T1000 (cell line): ENCODE measurements at regions not wholly inside any gene's neighbourhood (a gene's known extent, or its start where the extent isn't known, plus 50 kb on each side); places are given as distances from the start of the nearest gene placed in this dataset.
A peak's percentile ranks its signal among the peaks of the same experiment; 100 is the strongest.

Source experiments
- DNase-seq: peaks from one replicate; lab custom pipeline; 2025; ENCODE audit warnings: mixed read lengths; lab: John Stamatoyannopoulos, UW

DNA sequence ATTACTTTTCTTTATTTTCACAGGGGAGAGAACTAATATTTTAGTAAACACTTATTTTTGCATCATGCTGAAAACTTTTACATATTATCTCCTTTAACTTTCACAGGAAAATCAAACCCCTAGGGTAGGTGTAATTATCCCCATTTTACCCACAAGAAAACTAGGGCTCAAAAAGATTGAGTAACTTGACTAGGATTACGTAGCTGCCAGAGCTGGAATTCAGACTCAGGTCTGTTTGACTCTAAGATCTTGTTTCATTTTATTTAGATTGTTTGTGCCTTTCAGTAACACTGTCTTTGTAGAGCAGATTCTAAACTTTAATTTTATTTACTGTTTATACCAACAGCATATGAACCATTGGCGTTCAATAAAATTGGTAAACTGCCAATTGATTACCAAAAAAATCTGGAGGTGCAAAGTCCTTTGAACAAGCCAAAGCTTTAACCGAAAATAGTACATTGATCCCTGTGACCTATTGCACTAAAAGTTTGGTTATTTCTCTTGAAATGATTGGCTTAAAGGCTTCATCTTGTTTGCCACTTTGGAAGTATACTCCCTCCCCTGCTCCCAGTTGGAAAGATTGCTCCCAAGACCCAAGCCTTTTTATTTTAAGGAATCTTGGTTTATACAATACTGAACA lies 71.0 kb upstream of the WDR26 start:
- DNase-seq: no peak

DNA sequence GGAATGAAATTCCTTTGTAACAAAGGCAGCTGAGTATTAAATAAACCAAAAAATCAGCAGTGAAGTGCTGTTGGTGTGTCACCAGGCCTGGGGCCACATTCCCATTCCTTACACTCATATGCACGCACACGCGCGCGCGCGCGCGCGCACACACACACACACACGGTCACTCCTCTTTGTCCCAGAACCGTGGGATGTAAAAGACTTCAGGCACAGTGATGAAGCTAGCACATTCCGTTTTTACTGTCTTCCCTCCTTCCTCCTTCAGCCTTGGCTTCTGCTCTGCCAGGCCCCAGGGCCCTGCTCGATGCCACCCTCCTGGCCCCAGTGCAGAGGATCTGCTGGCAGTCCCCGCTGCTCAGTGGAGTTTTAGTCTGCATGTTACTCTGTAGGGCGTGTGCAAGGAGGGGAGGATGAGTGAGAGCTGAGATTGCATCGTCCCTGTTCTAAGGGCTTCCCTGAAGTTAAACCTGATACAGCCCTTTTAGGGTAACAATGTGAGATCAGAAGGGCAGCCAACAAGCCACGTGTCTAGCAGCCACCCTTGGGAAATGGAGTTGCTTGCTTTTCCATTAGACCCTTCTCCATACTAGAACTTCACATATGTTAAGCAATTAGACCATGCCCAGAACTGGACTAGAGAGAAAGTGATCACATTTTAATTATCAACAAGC lies 71.7 kb upstream of the WDR26 start:
- DNase-seq: no peak

DNA sequence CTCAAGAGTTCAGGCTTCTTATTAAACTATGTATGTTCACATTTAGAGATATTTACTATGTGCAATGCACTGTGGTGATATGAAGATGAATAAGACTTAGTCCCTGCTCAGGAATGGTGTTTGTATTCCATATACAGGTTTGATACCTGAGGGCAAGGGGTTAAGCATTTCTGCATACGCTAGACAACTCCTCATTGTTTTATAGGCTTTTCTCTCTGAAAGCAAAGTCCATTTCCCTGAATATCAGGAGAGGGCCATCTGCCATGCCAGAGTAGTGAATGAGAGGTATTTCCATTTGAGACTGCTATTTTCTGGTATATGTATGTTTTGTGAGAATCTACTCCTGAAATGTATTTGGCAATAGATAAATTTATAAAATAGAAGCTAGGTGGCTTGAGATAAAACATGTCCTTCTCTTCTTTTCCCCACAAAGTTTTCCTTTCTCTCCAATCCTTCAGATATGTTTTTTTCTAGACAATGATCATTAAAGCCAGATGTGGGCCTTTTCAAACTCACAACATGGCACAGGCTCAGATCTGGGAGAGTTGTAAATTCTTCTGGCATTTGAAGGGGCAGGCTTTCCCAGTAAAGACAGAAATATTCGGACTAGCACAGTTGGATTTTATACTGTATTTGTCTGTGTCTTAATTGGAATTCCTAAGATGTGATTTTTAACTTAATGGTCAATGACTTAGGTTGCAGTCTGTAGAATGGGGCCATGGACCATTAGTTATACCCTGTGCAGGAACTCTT lies 73.3 kb upstream of the WDR26 start:
- no peak for DNase-seq

DNA sequence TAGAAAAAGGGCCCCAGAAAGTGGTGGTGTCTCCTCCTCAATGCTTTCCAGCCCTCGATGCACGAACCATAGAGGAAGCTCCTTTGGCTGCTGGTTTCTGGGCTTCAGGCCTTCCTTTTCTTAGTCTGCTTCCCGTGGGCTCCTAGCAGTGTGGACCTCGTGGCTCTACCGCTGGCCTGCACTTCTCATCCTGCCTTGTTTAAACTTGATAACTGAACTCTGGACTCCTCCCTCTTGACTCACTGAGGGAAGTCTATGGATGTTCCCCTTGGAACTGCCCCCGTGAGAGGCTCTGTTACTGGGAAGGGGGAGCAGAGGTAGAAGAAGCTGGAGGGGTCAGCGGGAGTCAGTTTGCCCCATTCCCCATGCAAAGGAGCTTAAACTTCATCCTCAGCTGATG lies 75.3 kb upstream of the WDR26 start:
- DNase-seq: no peak

DNA sequence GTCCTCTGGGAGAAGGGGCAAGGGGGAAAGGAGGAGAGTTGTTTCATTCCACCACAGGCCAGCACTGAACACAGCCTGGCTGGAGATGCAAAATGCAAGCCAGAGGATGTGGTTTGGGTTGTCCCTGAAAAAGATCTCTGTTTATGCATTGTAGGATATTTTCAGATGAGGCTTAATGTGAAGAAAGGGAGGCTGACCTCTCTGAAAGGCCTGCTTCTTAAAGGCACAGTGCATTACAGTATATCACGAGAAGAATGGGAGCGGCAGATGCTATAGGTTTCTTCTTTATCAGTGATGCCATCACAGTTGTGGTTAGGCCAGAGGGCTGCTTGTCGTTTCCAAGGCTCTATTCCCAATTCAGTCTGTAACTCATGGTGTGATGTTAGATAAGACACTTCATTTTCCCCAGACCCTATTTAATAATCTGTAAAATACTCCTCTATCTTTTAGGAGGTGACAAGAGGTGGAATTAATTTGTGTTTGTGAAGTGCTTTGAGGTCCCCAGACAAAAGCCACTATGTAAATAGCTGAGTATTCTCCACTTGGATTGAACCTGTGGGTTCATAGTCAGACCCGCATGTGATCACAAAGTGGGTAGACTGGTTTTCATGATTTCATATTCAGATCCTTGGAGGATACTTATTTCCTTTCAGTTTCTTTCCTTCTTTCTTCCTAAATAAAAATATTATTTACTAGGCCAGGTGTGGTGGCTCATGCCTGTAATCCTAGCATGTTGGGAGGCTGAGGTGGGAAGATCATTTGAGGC lies 76.5 kb upstream of the WDR26 start:
- DNase-seq: no peak

DNA sequence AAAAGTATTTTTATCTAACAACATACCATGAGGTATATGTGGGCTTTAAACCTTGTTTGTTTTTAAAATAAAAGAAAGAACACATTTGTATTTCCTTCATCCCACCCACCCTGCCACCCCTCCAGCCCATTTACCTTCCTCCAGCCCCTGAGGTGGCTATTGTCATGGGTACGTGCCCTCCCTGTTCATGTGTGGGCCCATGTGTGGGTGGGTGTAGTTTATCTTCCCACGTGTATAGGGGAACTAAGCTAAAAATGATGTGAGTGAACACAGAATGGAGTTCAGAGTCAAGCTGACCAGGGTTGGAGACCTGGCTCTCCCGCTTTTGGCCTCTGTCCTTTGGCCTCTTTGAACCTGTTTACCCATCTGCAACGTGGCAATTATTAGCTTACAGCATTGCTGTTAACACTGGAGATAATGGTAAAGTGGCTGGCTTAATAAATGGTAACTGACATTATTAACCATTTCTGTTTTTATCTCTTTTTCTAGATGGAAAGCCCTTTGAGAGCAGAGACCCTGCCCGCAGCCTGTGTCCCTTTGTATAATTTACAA lies 78.1 kb upstream of the WDR26 start:
- DNase-seq: no peak

DNA sequence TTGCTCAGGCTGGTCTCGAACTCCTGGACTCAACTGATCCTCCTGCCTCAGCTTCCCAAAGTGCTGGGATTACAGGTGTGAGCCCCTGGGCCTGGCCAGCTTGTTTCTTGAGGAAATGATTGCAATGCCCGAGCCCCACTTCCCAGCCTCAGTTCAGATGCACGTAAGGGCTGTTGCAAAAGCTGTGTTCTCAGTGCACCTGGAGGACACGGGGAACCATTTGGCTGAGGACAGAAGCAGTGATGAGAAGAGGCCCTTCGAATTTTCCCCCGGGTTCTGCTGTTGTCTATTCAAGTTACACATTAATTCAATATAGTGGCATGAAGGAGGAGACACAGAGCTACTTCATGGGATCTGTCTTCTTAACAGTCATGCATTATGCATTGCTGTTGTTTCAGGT lies 78.8 kb upstream of the WDR26 start:
- no peak for DNase-seq

DNA sequence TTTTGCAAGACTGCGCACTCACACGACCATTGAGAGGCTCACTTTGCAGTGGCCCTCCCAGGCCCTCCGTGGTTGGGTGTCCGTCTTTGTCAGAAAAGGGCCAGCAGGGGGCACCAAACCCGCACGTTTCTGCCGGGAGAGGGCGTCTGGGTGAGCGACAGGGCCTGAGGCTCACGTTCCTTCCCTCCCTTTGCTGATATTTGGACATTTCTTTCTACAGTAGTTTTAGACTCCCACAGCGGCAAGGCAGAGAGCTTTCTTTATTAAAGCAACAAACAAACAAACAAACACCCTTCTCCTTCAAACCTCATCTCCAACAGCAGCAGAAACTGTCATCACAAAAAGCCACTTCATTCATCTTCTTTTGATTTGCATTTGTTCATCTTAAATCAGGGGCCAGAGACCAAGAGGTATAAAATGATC lies 79.2 kb upstream of the WDR26 start:
- peak; percentile 72 for DNase-seq

DNA sequence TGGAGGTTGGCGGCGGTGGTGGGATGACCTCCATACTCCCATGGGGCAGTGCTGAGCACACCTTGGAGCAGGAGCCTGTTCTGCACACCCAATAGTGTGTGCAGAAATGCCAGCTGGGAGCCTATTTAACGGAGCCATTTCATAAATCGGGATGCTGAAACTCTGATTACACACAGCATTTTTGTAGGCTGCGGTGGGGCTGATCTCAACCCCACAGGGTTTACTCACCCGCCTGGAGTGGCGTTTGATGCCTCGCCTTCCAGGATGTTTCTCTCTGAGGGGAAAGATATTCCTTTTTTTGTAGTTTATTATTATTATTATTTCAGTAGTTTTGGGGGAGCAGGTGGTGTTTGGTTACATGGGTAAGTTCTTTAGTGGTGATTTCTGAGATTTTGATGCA lies 82.6 kb upstream of the WDR26 start:
- DNase-seq: no peak

DNA sequence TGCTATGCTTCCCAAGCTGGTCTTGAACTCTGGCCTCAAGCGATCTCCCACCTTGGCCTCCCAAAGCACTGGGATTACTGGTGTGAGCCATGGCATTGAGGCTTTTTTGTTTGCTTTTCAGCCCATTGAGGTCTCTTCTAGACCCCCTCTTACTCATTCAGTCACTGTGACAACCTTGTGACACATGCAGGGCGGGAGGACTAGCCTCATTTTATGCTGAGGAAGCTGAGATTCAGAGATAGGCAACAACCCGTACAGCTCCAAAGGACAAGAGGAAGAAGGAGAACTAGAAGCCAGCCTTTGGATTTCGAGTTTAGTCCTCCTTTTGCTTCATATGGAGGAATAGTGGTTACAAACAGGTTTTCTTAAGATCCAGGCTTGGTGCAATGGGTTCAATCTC lies 83.9 kb upstream of the WDR26 start:
- no peak for DNase-seq

DNA sequence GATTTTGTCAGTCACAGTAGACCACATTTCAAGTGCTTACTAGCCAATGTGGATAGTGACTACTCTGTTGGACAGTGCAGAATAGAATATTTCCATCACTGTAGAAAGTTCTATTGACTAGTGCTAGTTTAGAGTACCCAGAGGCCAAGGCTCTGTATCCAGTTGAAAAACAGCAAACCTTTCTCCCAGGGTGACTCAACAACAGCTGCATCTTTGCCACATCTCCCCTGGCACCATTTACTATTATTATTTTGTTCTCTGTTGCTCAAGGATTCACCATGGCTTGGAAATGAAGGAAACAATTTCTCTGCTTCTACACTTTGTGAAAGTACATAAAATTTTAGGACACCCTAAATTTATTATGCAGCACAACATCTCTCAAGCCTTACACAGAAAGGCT lies 85.3 kb upstream of the WDR26 start:
- no peak for DNase-seq

DNA sequence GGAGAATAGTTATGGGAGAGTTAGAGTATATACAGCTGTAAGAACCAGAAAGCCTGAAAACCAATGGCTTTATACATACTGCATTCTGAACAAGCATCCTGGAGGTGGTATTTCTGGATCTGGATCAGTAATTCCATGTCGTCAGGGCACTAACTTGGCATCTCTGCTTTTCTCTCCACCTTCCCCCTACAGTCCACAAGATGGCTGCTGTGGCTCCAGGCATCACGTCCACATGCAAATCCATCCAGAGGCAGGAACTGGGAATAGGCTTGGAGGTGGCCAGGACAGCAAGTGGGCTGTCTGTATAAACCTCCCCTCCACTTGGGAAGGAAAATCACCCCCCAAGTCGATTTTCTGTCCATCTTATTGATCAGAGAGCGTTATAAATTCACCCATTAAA lies 86.2 kb upstream of the WDR26 start:
- no peak for DNase-seq

DNA sequence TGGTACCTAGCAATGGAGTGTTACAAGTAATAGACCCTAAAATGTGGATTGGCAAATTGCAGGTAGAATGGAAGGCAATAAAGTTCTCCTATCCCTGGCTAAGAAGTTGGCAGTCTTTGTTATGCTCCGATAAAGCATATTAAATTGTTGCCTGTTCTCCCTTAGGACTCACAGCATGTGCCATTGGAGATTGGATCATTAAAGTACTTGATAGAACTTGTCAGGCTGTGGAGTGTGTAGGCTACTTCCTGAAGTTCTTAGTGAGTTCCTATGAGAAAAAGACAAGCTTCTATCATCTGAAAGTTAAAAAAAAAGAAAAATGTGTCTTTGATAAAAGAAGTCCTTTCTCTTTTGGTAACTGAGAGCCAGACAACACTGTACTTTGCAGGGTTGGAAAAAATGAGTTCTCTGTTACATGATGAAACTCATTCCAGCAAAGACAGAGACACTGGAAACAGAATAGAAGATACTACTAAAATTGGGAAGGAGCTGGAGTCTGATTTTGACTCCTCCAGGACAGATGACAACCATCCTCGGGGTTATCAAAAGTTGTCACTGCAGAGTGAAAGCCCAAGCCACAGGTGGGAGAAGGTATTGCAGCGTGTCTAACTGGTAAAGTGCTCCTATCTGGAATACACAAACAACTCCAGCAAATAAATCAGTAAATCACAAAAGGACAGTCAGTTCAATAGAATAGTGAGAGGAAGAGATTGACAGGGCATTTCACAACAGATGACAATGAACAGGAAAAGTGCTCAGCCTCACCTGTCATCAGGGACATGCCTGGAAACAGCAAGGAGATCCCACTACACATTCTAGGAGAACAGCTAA lies 87.5 kb upstream of the WDR26 start:
- no peak for DNase-seq

DNA sequence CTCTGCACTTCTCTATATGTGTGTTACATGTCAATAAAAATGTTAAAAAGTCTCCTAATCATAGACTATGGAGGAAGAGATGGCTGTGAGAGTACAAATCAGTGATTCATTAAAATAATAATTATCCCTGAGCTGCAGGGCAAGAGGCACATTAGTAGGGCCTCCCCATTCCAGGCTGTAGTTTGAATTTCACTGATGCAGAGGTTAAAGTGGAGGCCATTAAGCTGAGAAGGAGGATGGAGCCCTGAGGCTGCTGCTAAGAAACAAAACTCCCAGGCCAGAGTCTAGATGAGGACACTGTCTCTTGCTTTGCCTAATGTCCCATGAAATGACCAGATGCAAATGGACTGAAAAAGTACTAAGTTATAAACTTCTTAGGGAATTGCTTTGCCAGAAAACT lies 89.1 kb upstream of the WDR26 start:
- no peak for DNase-seq

DNA sequence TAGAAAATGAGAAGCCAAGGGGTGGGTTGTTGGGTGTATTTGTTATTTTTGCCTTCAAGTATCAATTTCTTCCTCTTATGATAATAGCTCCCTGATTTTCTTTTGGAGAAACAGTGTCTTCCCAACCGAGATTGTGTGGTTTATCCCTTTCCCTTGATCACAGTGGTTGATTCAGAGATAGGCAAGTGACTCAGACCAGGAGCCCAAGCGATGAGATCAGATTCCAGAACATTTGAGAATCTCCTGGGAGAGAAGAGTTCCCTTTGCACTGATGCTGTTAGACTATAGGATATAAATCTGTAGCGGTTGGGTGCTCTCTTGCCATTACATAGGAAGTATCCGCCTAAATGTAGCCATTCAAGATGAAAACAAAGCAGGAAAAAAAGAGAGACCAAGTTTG lies 90.1 kb upstream of the WDR26 start:
- no peak for DNase-seq

DNA sequence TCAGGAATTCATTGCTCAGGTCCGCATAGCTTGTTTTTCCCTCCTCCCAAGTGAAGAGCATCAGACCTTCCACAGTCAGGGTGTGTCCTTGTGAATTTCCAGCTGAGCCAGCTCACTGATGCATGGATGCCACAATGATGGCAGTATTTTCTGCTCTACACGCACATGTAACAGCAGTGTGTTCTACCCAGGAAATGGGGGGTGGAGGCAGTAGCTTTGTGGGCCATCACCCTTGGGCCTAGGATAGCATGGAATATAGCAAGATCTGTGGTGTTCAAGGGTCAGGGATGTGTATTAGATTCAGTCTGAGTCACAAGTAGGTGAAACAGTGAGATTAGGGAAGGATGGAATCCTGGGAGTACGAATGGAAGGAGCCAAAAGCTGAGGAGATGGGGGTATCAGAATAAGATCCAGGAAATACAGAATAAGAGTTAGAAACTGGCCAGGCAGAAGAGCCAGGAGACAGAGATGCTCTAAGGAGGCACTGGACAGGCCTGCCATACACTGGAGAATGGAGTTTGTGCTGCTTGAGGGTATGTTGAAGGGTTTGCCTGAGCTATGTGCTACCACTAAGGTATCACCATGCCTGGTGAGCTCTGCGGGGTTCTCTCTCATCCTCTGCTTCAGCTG lies 90.6 kb upstream of the CNIH3 start:
- peak; percentile 19 for DNase-seq

DNA sequence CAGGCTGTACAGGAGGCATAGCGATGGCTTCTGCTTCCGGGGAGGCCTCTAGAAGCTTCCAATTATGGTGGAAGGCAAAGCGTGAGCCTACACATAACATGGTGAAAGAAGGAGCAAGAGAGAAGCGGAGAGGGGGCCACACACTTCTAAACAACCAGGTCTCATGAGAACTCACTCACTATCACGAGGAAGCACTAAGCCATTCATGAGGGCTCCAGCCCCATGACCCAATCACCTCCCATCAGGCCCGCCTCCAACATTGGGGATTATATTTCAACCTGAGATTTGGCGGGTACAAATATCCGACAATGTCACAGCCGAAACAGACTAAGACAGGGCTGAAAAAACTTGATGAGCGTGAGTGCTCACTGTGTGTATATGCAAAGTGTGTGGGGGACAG lies 89.3 kb upstream of the CNIH3 start:
- no peak for DNase-seq

DNA sequence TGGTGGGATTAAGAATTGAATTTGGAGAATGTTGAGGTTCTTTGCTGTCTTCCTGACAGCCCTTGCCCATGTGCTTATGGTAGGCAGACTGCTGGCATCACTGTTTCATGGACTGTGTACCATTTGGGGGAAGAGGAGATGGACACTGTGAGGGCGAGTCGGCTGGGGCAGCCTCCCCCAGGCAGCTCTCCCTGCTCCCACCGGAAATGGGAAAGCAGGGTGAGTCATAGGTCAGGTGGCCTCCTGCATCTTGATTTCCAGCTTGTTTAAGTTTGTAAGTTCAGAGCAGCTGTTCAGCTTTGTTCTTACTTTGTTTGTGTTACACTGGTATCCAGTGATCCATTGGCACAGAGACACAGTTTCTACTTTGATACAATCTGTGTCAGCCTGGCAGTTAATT lies 87.2 kb upstream of the CNIH3 start:
- peak; percentile 45 for DNase-seq

DNA sequence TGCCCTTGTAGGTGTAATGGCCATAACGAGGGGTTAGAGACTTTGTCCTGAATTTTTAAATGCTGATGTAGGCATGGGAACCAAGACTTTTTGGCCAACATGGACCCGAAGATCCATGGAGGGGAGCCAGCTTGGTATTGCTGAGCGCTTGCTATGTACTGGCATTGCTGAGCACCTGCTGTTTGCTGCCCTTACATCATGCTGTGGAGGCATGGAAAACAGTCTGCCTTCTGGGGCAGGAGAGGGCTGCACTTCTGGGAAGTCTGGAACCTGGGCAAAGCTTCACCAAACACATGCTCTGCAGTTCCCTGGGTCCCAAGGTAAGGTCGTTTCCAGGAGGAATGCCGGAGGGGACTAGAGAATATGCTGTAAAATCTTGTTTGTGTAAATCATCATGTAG lies 86.3 kb upstream of the CNIH3 start:
- DNase-seq: no peak

DNA sequence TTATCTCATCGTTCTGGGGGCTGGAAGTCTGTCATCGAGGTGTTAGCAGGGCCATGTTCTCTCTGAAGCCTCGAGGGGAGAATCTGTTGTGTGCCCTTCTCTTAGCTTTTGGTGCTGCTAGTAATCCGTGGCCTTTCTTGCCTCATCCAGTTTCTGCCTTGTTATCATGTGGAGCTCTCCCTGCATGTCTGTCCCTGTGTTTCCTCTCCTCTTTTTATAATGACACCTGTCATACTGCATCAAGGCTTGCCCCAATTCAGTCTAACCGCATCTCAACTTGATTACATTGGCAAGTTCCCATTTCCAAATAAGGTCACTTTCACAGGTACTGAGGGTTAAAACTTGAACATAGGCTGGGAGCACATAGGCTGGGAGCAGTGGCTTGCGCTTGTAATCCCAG lies 82.6 kb upstream of the CNIH3 start:
- no peak for DNase-seq

DNA sequence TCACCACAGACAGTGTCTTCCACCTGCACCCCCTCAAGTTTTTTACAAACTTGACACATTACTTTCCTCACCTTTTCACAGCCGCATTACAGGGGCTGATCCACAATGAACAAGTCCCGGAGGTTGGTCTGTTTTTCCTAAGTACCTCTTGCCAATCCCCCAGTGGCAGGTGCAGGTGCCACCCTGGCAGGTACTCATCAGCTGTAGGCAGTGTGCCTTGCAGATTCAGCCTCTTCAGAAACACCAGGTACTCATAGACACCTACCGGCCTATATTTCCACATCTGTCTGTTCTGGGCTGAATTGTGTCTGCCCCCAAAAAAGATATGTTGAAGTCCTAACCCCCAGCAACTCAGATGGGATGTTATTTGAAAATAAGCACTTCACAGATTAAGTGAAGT lies 81.4 kb upstream of the CNIH3 start:
- DNase-seq: no peak
